Right ventricle myocardium inferior (tissue), 1 donor: ENCODE measurements at regions not wholly inside any gene's neighbourhood (a gene's known extent, or its start where the extent isn't known, plus 50 kb on each side); places are given as distances from the start of the nearest gene placed in this dataset.

Source experiments
- ATAC-seq: fragments of 200-7000 bp; cut with Tn5 transposase; one replicate; pipeline ENCODE4 v1.9.1; 2020; ENCODE audit warnings: mild to moderate bottlenecking, moderate library complexity
- DNase-seq: peaks from one replicate; pipeline ENCODE4 v3.0.0; 2021; ENCODE audit errors: missing footprints
- intact Hi-C: fragments of 100-400 bp; cut with DNase I; formaldehyde crosslinking; loops from one replicate; pipeline ENCODE4 v1.11.0; 2022
- donor health status: DM: no; HTN: yes; CAD: no; lungs with severe emphysema.

DNA sequence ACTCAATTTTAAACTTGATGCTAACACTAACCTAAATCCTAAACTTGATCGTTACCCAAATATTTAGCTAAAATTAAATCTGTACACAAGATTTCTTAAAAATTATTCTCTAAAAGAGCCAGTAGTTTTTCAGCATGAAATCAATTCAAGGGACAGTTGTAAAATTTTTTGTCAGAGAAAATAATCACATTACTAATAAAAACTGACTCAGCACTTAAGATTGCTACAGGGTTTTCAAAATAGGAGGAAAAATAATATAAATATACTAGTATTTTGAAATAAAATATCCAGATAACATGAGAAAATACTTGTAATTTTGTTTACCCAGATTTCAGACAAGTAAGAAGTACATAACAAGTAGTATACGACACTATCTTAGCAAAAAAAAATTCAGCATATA is 1268.1 kb upstream of the USP15 start:
- intact Hi-C loops = no loop called here
- DNase-seq = no peak

DNA sequence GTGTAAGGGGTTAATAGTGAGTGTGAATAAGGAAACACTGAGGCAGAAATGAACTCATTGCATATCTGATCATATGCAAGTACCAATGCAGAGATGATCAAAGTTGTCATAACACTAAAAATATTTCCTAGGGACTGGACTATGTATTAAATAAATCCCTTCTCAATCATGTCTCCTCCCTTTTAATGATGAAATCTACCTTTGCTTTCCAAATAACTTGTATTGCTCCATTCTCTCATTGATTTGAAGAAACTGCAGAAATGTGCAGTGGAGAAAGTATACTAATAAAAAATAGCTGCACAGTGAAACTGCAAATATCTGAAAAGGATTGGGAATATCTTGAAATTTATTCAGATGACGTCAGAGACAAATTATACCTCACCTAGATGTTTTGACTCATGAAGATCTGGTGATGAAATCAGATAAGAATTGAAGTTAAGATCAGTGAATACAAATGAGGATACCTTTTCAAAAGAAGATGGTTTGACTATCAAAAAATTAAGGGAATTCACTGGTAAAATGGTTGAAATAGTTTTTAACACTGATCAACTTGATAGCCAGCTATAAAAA is 1264.9 kb upstream of the USP15 start:
- intact Hi-C loops = no loop called here
- DNase-seq (no peak), ATAC-seq (no peak)

More for the DNA sequence above, 1268.1 kb upstream of the USP15 start:
- ATAC-seq = no peak

DNA sequence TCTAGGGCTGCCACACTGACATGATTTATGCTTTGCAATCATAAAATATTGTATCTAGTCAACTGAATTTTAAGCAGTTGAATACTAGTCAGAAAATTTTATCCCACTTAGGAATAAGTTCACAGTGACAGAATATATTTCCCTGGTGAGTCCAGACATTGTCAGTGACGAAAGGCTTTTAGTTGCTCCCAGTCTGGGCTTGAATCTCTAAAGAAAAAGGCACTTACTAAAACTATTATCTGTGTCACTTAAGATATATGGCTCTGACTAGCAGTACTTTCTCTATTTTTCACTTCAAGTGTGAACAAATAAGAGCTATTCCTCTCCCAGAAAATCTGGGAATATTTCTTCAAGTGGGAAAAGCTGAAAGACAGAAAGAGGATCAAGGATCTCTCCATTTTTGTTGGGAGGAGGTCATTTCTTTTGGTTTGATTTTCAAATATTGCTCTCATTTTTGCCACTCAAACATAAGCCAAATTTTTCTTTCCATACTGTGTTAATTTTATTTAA is 1262.3 kb upstream of the USP15 start:
- DNase-seq = no peak
- no peak for ATAC-seq
- intact Hi-C loops = no loop called here

DNA sequence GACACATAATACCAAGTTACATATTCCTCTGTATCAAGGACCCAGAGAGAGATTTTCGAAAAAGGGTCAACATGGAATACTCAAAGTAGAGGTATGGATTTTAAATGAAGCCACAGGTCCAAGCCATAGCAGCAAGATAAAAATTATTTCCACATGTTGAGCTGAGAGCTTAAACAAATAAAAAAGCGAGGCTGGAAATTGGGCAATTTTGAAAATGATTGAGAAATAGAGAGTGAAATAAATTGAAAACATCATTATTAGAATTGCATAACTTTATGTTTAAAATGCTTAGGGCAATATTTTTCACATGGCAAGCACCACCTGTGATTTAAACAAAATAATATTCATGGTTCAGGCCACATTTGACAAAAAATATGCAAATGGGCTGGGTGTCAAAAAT is 1251.0 kb upstream of the USP15 start:
- intact Hi-C loops = no loop called here
- DNase-seq = no peak
- ATAC-seq = no peak

DNA sequence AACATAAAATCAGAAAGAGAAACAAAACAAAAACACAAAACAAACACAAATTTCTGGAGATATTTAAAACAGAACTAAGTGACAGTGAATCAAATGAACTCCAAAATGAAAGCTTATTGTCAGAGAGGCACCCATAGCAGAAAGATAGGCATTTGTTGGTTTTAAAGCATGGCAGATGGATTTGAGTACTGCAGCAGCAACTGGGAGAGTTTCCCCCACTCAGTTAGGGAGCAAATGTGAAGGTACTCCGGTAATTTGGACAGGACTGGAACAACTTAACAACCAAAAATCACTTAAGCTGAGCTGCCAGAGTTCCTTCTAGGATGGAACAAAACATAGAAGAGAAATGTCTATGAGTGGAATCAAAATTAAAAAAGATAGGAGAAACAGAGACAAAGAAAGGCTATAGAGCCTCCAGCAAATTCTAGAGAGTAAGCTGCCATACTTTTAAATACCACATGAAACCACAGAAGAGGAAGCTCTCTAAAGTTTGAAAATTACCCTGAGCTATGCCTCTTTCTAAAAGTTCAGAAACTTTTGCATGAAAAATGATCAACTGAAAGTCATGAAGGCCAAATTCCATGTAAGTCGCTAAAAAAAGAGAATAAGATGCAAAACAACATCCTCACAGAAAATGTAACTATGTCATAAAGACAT is 1248.3 kb upstream of the USP15 start:
- no peak for DNase-seq
- intact Hi-C loops = no loop called here
- no peak for ATAC-seq

DNA sequence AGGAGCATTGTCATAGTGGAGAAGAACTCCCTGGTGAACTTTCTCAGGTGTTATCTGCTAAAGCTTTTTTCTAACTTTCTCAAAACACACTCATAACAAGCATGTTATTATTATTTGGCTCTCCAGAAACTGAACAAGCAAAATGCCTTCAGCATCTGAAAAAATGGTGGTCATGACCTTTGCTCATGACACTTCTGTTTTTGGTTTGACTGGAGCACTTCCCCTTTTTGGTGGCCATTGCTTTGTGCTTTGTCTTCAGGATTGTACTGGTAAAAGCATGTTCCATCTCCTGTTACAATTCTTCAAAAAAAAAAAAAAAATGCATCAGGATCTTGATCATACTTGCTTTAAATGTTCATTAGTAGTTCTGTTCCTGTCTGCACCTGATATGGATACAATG is 1241.6 kb upstream of the USP15 start:
- ATAC-seq (no peak), DNase-seq (no peak)
- intact Hi-C loops = no loop called here

DNA sequence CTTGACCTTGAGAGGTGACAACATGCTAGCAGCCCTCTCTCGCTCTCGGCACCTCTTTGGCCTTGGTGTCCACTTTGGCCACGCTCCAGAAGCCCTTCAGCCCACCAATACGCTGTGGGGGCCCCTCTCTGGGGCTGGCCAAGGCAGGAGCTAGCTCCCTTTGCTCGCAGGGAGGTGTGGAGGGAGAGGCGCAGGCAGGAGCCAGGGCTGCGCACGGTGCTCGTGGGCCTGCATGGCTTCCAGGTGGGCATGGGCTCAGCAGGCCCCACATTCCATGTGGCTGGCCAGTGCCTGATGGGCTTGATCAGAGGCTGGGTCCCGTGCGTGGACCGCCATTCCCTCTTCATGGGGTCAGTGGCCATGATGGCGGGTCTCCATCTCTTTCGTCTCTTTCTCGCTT is 1237.0 kb upstream of the USP15 start:
- peak; percentile 13 for DNase-seq
- ATAC-seq = no peak

DNA sequence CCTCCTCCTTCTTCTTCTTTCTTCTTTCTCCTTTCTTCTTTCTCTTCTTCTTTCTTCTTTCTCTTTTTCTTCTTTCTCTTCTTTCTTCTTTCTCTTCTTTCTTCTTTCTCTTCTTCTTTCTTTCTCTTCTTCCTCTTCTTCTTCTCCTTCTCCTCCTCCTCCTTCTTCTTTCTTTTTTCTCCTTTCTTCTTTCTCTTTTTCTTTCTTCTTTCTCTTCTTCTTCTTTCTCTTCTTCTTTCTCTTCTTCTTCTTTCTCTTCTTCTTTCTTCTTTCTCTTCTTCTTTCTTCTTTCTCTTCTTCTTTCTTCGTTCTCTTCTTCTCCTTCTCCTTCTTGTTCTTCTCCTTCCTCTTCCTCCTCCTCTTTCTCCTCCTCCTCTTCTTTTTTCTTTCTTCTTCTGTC is 1230.7 kb upstream of the USP15 start:
- intact Hi-C loops = no loop called here
- ATAC-seq = no peak
- no peak for DNase-seq

More for the DNA sequence above, 1237.0 kb upstream of the USP15 start:
- intact Hi-C loops = no loop called here

DNA sequence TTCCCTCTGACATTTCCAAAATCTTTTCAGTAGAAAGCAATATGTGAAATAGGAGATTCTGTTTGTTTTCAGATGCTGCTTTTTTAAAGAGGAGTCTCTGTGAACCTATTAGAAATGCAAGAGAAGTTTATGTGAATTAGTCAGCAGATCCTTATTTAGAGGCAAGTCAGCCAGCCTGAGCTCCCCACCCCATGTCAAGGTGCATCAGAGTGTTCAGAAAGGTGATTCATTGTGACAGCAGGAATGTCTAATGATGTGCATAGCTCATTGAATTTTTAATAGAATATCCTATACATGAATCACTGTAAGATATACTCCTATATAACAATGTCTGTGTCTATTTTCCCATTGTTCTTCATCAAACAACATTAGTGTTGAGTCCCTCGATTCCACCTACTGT is 1222.4 kb upstream of the USP15 start:
- ATAC-seq (no peak), DNase-seq (no peak)
- intact Hi-C loops = no loop called here

DNA sequence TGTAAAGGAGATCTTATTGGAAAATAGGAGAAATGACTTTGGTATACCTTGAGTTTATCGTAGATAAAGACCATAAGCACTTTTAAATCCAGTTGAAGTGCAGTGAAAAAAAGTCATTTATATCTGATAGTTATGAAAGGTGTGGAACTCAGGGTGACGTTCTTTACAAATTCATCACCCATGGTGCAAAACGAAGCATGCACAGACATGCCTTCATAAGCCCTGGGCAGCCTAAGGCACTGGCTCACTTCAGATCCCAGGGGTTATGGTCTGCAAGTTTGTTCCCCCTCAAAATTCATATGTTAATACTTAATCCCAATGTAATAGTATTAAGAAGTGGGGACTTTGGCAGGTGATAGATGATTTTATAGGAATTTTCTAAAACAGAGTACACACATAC is 1216.4 kb upstream of the USP15 start:
- no peak for DNase-seq
- ATAC-seq = no peak
- intact Hi-C loops = no loop called here

DNA sequence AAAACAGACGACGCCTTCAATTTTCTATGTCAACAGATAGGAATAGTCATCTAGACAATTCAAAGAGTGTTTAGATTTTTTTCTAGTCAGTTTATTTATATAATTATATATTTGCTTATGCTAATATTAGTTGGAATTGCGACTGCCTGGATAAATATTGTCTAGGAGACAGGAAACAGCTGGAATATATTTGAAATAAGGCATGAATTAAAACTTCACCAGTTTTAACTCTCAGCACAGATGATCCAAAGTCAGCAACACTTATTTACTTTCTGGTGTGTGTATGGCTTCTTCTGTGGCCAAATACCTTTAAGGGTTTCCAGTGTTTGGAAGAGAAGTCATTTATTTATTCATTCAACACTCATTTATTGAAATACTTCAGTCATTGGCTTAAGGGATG is 1215.4 kb upstream of the USP15 start:
- no peak for ATAC-seq
- intact Hi-C loops = no loop called here
- no peak for DNase-seq

DNA sequence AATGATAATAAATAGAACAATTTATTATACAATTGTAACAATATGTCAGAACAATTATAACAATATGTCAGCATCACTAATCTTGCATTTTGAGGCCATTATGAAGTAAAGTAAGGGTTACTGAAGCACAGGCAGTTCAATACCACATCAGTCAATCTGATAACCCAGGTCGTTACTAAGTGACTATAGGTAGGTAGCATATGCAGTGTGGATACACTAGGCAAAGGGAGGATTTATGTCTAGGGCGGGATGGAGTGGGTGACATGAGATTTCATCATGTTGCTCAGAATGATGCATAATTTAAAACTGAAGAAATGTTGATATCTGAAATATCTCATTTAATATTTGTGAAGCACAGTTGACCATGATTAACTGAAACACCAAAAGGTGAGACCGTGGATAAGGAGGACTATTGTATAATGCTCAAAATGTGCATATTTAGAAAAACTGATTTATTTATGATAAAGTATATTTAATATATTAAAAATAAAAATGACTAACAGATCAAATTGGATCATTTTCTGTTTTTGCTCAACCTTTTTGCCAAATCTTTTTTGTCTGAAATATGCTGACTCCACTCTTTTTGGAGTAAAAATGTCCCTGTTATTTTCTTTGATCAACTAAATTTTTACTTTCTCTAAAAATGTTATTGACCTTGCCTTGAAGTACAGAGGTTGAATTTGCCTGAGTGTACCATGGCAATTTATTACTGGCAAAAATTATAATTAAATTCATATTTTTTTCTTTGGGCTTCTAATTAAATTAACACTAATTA is 1189.4 kb upstream of the USP15 start:
- no peak for DNase-seq
- intact Hi-C loops = no loop called here
- ATAC-seq = no peak

DNA sequence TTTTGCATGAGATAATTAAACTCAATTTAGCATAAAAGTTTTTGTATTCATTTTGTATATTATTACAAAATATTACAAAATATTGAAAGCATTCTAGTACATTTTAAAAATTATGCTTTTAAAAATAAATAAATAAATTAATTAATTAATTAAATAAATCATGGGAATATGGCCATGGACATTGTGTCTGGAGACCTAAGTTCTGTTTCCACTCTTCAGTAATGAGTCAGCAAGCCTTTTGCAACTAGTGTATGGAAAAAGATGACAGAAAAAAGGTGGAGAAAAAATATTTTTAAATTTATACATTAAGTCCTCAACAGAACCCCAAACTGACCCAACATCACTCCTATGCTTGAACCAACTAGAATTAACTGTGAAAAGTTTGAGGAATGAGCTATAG is 1187.5 kb upstream of the USP15 start:
- no peak for DNase-seq
- intact Hi-C loops = no loop called here
- no peak for ATAC-seq

DNA sequence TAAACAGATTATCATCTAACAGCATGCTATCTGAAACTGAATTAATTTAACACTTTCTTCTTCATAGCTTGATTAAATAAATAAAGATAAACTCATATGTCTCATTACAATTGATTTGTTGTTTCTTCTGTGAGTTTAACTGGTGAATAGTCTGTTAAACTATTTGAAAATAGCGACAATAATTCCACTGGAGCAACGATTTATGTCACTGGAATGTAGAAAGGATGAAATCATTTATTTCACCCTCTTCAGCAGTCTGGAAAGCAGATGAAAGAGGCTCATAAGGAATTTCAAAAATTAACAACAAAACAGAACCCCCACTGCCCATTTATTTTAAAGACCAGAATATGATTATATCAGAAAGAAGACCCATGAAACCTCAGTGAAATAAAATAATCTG is 1165.1 kb upstream of the USP15 start:
- ATAC-seq = no peak

DNA sequence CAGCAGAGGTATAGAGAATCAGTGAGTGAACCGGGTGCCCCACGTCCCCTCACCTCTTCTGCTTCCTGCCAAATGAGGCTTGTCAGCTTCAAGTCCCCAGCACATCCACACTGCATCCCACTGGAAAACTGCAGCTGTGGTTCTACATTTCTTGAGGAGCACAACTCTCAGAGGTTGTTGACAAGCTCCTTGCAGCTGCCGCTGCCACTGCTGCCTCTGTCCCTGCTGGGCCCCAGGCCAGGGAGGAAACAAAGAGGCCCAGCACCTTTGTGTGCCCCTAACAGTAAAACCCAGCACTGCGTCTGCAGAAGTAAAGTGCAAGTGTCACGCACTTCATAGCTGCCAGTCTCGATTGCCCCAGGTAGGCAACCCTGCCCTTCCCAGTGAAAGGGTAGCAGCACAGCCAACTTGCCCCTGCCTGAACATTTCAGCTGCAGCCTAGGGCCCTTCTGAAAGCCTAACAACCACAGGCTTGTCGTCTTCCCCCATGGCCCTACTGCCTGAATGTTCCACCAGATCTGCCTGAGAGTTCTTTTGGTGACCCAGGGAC is 1162.1 kb upstream of the USP15 start:
- no peak for DNase-seq
- intact Hi-C loops = no loop called here
- no peak for ATAC-seq

More for the DNA sequence above, 1165.1 kb upstream of the USP15 start:
- no peak for DNase-seq
- intact Hi-C loops = no loop called here

DNA sequence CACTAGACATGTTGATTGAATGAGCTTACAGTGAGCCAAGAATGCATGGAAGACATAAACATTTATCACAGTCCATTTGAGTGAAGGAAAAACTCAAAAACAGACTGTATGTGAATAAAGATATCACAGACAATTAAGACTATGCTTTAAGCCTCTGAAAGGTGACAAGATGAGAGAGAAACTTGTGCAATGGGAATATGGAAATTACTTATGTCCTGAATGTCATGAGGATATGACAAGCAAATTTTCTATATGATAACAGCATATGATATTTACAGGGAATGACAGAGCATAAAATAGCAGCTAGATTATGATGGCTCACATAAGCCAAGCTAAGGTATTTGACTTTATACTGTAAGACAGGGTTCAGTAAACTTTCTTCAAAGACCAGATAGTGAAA is 1153.1 kb upstream of the USP15 start:
- ATAC-seq (no peak), DNase-seq (no peak)
- intact Hi-C loops = no loop called here

DNA sequence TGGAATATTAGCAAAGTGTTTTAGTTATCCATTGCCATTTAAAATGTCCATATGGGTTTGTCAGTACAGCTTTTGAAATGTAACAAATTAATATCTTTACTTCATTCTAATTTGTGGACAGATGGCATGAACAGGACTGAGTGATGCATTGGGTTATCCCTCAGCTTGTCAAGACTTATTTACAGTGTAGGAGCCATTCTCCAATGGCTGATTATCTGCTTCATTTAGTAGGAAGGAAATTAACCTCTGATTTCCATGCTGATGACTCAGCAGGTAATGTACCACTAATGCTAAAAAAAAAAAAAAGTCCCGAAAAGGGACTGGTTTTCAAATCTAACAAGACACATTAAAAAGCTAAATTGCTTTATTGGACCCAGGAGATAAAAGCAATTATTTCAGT is 1149.0 kb upstream of the USP15 start:
- ATAC-seq (no peak), DNase-seq (no peak)
- intact Hi-C loops = no loop called here

DNA sequence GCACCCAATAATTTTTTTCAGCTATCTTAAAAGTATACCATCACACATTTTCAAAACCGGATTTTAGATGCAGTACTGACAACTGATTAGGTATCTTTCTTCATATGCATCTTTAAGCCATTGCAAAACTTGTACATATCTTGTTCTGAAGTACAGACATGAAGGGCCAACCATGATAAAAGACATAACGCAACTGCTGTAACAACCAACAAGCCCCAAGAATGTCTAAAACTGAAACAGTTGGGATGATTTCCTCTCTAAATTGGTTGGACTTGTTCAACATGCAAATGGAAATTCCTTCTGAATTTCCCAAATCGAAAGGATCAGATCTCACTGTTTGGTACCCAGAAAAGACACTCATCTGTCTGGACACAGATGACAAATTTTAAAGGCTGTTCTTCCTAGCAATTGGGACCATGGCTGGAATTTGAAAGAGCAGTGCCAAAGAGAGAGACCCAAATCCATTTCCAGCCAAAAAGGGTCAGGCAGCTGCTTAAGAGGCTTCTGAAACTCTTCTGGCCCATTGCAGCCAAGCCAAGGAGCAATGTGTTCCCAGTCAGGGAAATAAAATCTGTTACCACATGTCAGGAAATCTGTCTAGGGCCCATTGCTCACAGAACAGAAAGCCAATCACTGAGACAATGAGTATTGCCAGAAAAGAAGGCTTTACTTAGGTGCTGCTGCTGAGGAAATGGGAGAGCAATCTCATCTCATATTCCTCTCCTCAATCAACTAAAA is 1122.4 kb upstream of the USP15 start:
- intact Hi-C loops = no loop called here
- DNase-seq = no peak
- ATAC-seq = peak; percentile 81

DNA sequence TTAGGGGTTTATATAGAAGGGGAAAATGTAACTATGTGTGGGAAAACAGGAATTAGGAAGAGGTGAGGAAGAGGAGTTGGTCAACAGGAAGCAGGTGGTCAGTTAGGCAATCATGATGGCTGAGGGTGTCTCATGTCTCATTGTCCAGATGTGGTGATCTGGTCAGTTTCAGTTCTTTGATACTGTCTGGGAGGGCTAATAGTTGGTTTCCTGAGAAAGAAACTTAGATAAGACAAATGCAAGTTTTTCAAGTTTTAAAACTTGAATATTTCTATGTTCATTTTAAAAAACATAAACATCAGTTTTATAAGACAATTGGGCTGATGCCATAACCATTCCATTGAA is 1121.8 kb upstream of the USP15 start:
- DNase-seq (no peak), ATAC-seq (peak; percentile 63)
- intact Hi-C loops = no loop called here
